Glutamatergic neuron (in vitro differentiated cells): ENCODE measurements at regions not wholly inside any gene's neighbourhood (a gene's known extent, or its start where the extent isn't known, plus 50 kb on each side); places are given as distances from the start of the nearest gene placed in this dataset.
"Not testable (repeated sequence)": the region's sequence is repeated elsewhere in the genome, so short reads cannot be mapped to it uniquely, and the experiment has no call there.

Experiments
- DNase-seq: peaks from one replicate; pipeline ENCODE4 v3.0.0; 2022
- H3K27ac Mint-ChIP-seq: one replicate; pipeline ENCODE4 v1.8.0; 2020; ENCODE audit warnings: mild to moderate bottlenecking, mixed read lengths, inconsistent platforms; ENCODE audit not compliant: unreplicated experiment
- H3K27me3 Mint-ChIP-seq: one replicate; pipeline ENCODE4 v1.8.0; 2020; ENCODE audit warnings: mild to moderate bottlenecking, moderate library complexity, mixed read lengths, inconsistent platforms; ENCODE audit not compliant: unreplicated experiment
- H3K36me3 Mint-ChIP-seq: one replicate; pipeline ENCODE4 v1.8.0; 2020; ENCODE audit warnings: mild to moderate bottlenecking, mixed read lengths, inconsistent platforms; ENCODE audit not compliant: unreplicated experiment
- H3K4me1 Mint-ChIP-seq: one replicate; pipeline ENCODE4 v1.8.0; 2020; ENCODE audit warnings: mild to moderate bottlenecking, low read depth, mixed read lengths, inconsistent platforms; ENCODE audit not compliant: unreplicated experiment
- H3K4me3 Mint-ChIP-seq: one replicate; pipeline ENCODE4 v1.8.0; 2020; ENCODE audit warnings: mild to moderate bottlenecking, mixed read lengths, inconsistent platforms; ENCODE audit not compliant: unreplicated experiment
- H3K9me3 Mint-ChIP-seq: one replicate; pipeline ENCODE4 v1.8.0; 2020; ENCODE audit warnings: mild to moderate bottlenecking, moderate library complexity, mixed read lengths, inconsistent platforms; ENCODE audit not compliant: unreplicated experiment
- CTCF ChIP-seq: fragments of 200-600 bp; sonication (generic); IDR thresholded peaks from one replicate; pipeline ENCODE4 v1.5.0; 2021; ENCODE audit not compliant: partially characterized antibody, unreplicated experiment

- no peak for DNase-seq
- H3K4me1 Mint-ChIP-seq: no peaks in the 10 kb centered on the region
- H3K27ac Mint-ChIP-seq: peak overlapping the region; percentile 28
- TF ChIP-seq CTCF: no peak
- no peaks in the 10 kb centered on the region for H3K27me3 Mint-ChIP-seq
- no peaks in the 10 kb centered on the region for H3K36me3 Mint-ChIP-seq
- H3K9me3 Mint-ChIP-seq: no peaks in the 10 kb centered on the region
- no peak overlapping the region for H3K4me3 Mint-ChIP-seq
These were observed 464.4 kb downstream of the SUCLG1 start for GRCh38 chr2:83994633-83995179.

- H3K27ac Mint-ChIP-seq: peak overlapping the region; percentile 28
- H3K4me3 Mint-ChIP-seq: no peak overlapping the region
- no peak for TF ChIP-seq CTCF
- H3K27me3 Mint-ChIP-seq: no peaks in the 10 kb centered on the region
- DNase-seq: no peak
- no peaks in the 10 kb centered on the region for H3K36me3 Mint-ChIP-seq
- no peaks in the 10 kb centered on the region for H3K9me3 Mint-ChIP-seq
- no peaks in the 10 kb centered on the region for H3K4me1 Mint-ChIP-seq
These were observed 465.0 kb downstream of the SUCLG1 start for GRCh38 chr2:83993873-83994632.

- Mint-ChIP-seq H3K4me1 (no peaks in the 10 kb centered on the region), H3K27me3 (no peaks in the 10 kb centered on the region), H3K36me3 (no peaks in the 10 kb centered on the region), H3K27ac (no peak overlapping the region), H3K4me3 (no peak overlapping the region), H3K9me3 (no peaks in the 10 kb centered on the region)
- TF ChIP-seq CTCF: no peak
- no peak for DNase-seq
These were observed 467.1 kb downstream of the SUCLG1 start for GRCh38 chr2:83991992-83992391.

- no peak for TF ChIP-seq CTCF
- H3K4me3 Mint-ChIP-seq: no peak overlapping the region
- H3K4me1 Mint-ChIP-seq: no peaks in the 10 kb centered on the region
- no peaks in the 10 kb centered on the region for H3K9me3 Mint-ChIP-seq
- H3K27ac Mint-ChIP-seq: no peak overlapping the region
- no peaks in the 10 kb centered on the region for H3K27me3 Mint-ChIP-seq
- no peak for DNase-seq
- H3K36me3 Mint-ChIP-seq: no peaks in the 10 kb centered on the region
These were observed 468.4 kb downstream of the SUCLG1 start for GRCh38 chr2:83990636-83991035.

GRCh38 chr2:83976628-83977027 is 482.5 kb downstream of the SUCLG1 start:
- H3K4me1 Mint-ChIP-seq, H3K9me3 Mint-ChIP-seq, H3K4me3 Mint-ChIP-seq, H3K27me3 Mint-ChIP-seq, H3K27ac Mint-ChIP-seq, DNase-seq, H3K36me3 Mint-ChIP-seq: not testable (repeated sequence)
